Trophoblast cell (in vitro differentiated cells and primary cell): ENCODE measurements at regions not wholly inside any gene's neighbourhood (a gene's known extent, or its start where the extent isn't known, plus 50 kb on each side); places are given as distances from the start of the nearest gene placed in this dataset.
"Not testable (repeated sequence)": the region's sequence is repeated elsewhere in the genome, so short reads cannot be mapped to it uniquely, and the experiment has no call there.

ENCODE experiments used
- DNase-seq, 2 donors: peaks; one replicate each; pipeline ENCODE4 v3.0.0-alpha.2; 2016
- H2AFZ ChIP-seq: 2 replicates; pipeline ENCODE4 v1.6.1; 2013; ENCODE audit warnings: low read length, moderate library complexity, mild to moderate bottlenecking; ENCODE audit not compliant: insufficient read depth, poor library complexity
- H2AK5ac ChIP-seq: 2 replicates; pipeline ENCODE4 v1.6.1; 2013; ENCODE audit warnings: mild to moderate bottlenecking, low read length
- H2BK120ac ChIP-seq: 2 replicates; pipeline ENCODE4 v1.6.1; 2013; ENCODE audit warnings: low read length, mild to moderate bottlenecking, moderate library complexity; ENCODE audit not compliant: insufficient read depth, poor library complexity
- H2BK12ac ChIP-seq: 2 replicates; pipeline ENCODE4 v1.6.1; 2013; ENCODE audit warnings: mild to moderate bottlenecking, low read length, moderate library complexity
- H2BK5ac ChIP-seq: 2 replicates; pipeline ENCODE4 v1.6.1; 2013; ENCODE audit warnings: low read length, low read depth, moderate library complexity, mild to moderate bottlenecking; ENCODE audit not compliant: poor library complexity
- H3K14ac ChIP-seq: 2 replicates; pipeline ENCODE4 v1.6.1; 2013; ENCODE audit warnings: mild to moderate bottlenecking, low read length
- H3K18ac ChIP-seq: 2 replicates; pipeline ENCODE4 v1.6.1; 2013; ENCODE audit warnings: mild to moderate bottlenecking, low read length
- H3K23ac ChIP-seq: 2 replicates; pipeline ENCODE4 v1.6.1; 2013; ENCODE audit warnings: low read length
- H3K27ac ChIP-seq: 2 replicates; pipeline ENCODE4 v1.5.1; 2013; ENCODE audit warnings: low read depth, mild to moderate bottlenecking, inconsistent platforms, low read length, moderate library complexity
- H3K27me3 ChIP-seq: 2 replicates; pipeline ENCODE4 v1.6.1; 2013; ENCODE audit warnings: inconsistent platforms, mild to moderate bottlenecking, low read length, moderate library complexity; ENCODE audit not compliant: insufficient read depth
- H3K36me3 ChIP-seq, 2 experiments: 1 replicate in 1 of 2; 2 replicates in 1 of 2; pipeline ENCODE4 v1.6.1; 2013; ENCODE audit warnings: low read length in 2 of 2, mild to moderate bottlenecking in 2 of 2, moderate library complexity in 1 of 2; ENCODE audit not compliant: insufficient read depth in 2 of 2, control insufficient read depth in 1 of 2
- H3K4ac ChIP-seq: 2 replicates; pipeline ENCODE4 v1.6.1; 2013; ENCODE audit warnings: low read depth, mild to moderate bottlenecking, low read length, moderate library complexity
- H3K4me1 ChIP-seq, 2 experiments: 1 replicate in 1 of 2; 2 replicates in 1 of 2; pipeline ENCODE4 v1.6.1; 2013; ENCODE audit warnings: low read length in 2 of 2, mild to moderate bottlenecking in 2 of 2, moderate library complexity in 1 of 2; ENCODE audit not compliant: insufficient read depth in 2 of 2, control insufficient read depth in 1 of 2
- H3K4me2 ChIP-seq: 2 replicates; pipeline ENCODE4 v1.6.1; 2013; ENCODE audit warnings: inconsistent platforms, mild to moderate bottlenecking, low read length, moderate library complexity
- H3K4me3 ChIP-seq: 2 replicates; pipeline ENCODE4 v1.5.1; 2013; ENCODE audit warnings: mild to moderate bottlenecking, low read depth, low read length, inconsistent platforms
- H3K79me1 ChIP-seq: one replicate; pipeline ENCODE4 v1.6.1; 2013; ENCODE audit warnings: low read length
- H3K79me2 ChIP-seq: 2 replicates; pipeline ENCODE4 v1.6.1; 2013; ENCODE audit warnings: low read length, mild to moderate bottlenecking; ENCODE audit not compliant: control insufficient read depth, insufficient read depth, poor library complexity
- H3K9ac ChIP-seq: 2 replicates; pipeline ENCODE4 v1.6.1; 2013; ENCODE audit warnings: mild to moderate bottlenecking, low read length
- H3K9me3 ChIP-seq: 2 replicates; pipeline ENCODE4 v1.6.1; 2013; ENCODE audit warnings: low read depth, mild to moderate bottlenecking, control low read depth, inconsistent platforms, low read length; ENCODE audit not compliant: insufficient read depth
- H4K12ac ChIP-seq: 2 replicates; pipeline ENCODE4 v1.6.1; 2013; ENCODE audit warnings: low read depth, mild to moderate bottlenecking, low read length, moderate library complexity
- H4K8ac ChIP-seq: 2 replicates; pipeline ENCODE4 v1.6.1; 2013; ENCODE audit warnings: low read depth, mild to moderate bottlenecking, low read length, moderate library complexity
- H4K91ac ChIP-seq: one replicate; pipeline ENCODE4 v1.6.1; 2013; ENCODE audit warnings: low read depth, mild to moderate bottlenecking, low read length, moderate library complexity
- WGBS: extraction: QIAGEN DNeasy Blood & Tissue Kit; methylation state at CpG from one replicate; pipeline ENCODE4 v1.1.7; 2013; ENCODE audit warnings: missing lambda C conversion rate; ENCODE audit not compliant: insufficient read length, insufficient coverage; ENCODE audit errors: extremely low coverage; 5-methylcytosine and 5-hydroxymethylcytosine counted together

- H2AFZ ChIP-seq, H2BK5ac ChIP-seq, H3K27me3 ChIP-seq, H3K9ac ChIP-seq, H3K9me3 ChIP-seq, H3K23ac ChIP-seq, H3K27ac ChIP-seq, H2BK12ac ChIP-seq, H2AK5ac ChIP-seq, H3K4me2 ChIP-seq, H4K12ac ChIP-seq, DNase-seq, H4K8ac ChIP-seq, H3K4me1 ChIP-seq, H3K79me2 ChIP-seq, H4K91ac ChIP-seq, H3K18ac ChIP-seq, H3K4ac ChIP-seq, H3K79me1 ChIP-seq, H3K14ac ChIP-seq, H3K4me3 ChIP-seq, H2BK120ac ChIP-seq, H3K36me3 ChIP-seq: not testable (repeated sequence)
- WGBS = no CpG with 5 or more reads among the region's 3 CpGs
Measured at GRCh38 chr18:49682803-49683190, 120.9 kb downstream of the LIPG start.

DNA sequence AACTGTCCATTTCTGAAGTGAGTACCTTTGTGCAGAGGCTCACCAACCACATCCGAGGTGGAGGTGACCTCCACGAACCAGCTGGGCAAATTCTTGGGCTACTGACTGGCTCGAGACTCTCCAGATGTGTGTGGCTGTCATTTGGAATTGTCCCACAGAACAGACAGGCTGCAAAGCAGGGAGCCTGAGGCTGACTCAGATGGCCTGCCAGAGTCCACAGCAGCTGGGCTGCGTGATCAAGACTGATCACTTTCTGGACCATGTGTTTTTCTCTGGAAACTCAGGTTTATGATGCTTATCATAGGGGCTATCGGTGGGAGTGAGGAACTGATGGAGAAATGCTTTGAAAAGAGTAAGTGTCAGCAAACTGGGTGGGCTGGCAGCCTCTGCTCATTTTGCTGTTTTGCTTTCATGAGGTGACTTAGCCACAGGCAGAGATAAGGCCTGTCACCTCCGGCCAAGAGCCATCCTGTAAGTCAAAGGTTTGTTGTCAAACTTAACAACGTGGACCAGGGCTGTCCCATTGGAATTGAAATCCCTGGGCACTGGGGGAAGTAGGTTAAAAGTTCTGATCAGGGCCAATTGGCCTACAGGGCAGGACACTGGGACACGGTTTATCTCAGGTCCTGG lies 120.4 kb downstream of the LIPG start:
- no peaks in the 10 kb centered on the region for H3K79me2 ChIP-seq
- no CpG with 5 or more reads among the region's 8 CpGs for WGBS
- H3K23ac ChIP-seq = no peak overlapping the region
- no peaks in the 10 kb centered on the region for H3K79me1 ChIP-seq
- H4K91ac ChIP-seq = no peak overlapping the region
- H3K9me3 ChIP-seq = no peaks in the 10 kb centered on the region
- H2BK5ac ChIP-seq = no peak overlapping the region
- no peak overlapping the region for H3K14ac ChIP-seq
- DNase-seq = no peak
- H3K9ac ChIP-seq = no peak overlapping the region
- H3K27me3 ChIP-seq = no peaks in the 10 kb centered on the region
- no peaks in the 10 kb centered on the region for H3K36me3 ChIP-seq
- H3K27ac ChIP-seq = no peak overlapping the region
- no peak overlapping the region for H2AFZ ChIP-seq
- no peak overlapping the region for H2BK120ac ChIP-seq
- no peak overlapping the region for H3K4me3 ChIP-seq
- no peak overlapping the region for H3K4me2 ChIP-seq
- H2AK5ac ChIP-seq = no peak overlapping the region
- H3K18ac ChIP-seq = no peak overlapping the region
- peaks cover 0 to 4% of the 10 kb centered on the region in 2 experiments for H3K4me1 ChIP-seq
- no peak overlapping the region for H4K12ac ChIP-seq
- no peak overlapping the region for H4K8ac ChIP-seq
- H2BK12ac ChIP-seq = no peak overlapping the region
- H3K4ac ChIP-seq = no peak overlapping the region

DNA sequence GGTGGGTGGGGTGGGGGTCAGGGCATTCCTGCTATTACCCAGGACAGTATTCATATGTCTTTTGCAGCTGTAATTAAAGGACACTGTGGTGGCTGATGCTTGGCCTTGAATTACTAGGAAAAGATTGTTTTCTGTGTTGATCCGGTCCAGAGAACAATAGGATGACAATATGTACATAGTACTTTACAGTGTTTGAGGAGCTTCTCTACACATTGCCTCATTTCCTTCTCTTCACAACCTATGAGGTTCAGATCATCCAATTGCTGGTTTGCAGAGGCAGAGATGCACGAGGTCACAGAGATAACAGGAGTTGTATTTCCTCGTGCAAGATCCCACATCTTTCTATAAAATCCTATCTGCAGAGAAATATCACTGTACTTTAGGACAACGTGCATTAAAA lies 119.5 kb downstream of the LIPG start:
- Histone ChIP-seq H2BK5ac (no peak overlapping the region), H3K4ac (no peak overlapping the region), H3K27me3 (no peaks in the 10 kb centered on the region), H2AFZ (no peak overlapping the region), H3K79me2 (no peaks in the 10 kb centered on the region), H3K9ac (no peak overlapping the region), H4K8ac (no peak overlapping the region), H3K4me2 (no peak overlapping the region), H3K79me1 (no peaks in the 10 kb centered on the region), H3K23ac (no peak overlapping the region), H4K91ac (no peak overlapping the region), H3K36me3 (no peaks in the 10 kb centered on the region), H2BK12ac (no peak overlapping the region), H3K4me1 (peaks cover 0 to 4% of the 10 kb centered on the region in 2 experiments), H4K12ac (no peak overlapping the region), H3K4me3 (no peak overlapping the region), H3K14ac (no peak overlapping the region), H3K27ac (no peak overlapping the region), H2BK120ac (no peak overlapping the region), H2AK5ac (no peak overlapping the region), H3K18ac (no peak overlapping the region), H3K9me3 (no peaks in the 10 kb centered on the region)
- no CpG with 5 or more reads among the region's 4 CpGs for WGBS
- DNase-seq = no peak

GRCh38 chr18:49678440-49678839 lies 116.6 kb downstream of the LIPG start:
- Histone ChIP-seq H3K4me3 (no peak overlapping the region), H3K9ac (no peak overlapping the region), H2BK5ac (no peak overlapping the region), H3K4me2 (no peak overlapping the region), H3K9me3 (no peaks in the 10 kb centered on the region), H3K79me2 (no peaks in the 10 kb centered on the region), H4K8ac (no peak overlapping the region), H3K18ac (no peak overlapping the region), H2BK120ac (no peak overlapping the region), H3K27ac (no peak overlapping the region), H4K12ac (no peak overlapping the region), H3K4ac (no peak overlapping the region), H3K23ac (no peak overlapping the region), H3K79me1 (no peaks in the 10 kb centered on the region), H4K91ac (no peak overlapping the region), H2AFZ (no peak overlapping the region), H3K36me3 (no peaks in the 10 kb centered on the region), H3K27me3 (no peaks in the 10 kb centered on the region), H2AK5ac (no peak overlapping the region), H2BK12ac (no peak overlapping the region), H3K4me1 (peaks cover 0 to 4% of the 10 kb centered on the region in 2 experiments), H3K14ac (no peak overlapping the region)
- DNase-seq = no peak
- no CpG with 5 or more reads among the region's 3 CpGs for WGBS
